ENCODE measurements at regions not wholly inside any gene's neighbourhood (a gene's known extent, or its start where the extent isn't known, plus 50 kb on each side); places are given as distances from the start of the nearest gene placed in this dataset.

DNA sequence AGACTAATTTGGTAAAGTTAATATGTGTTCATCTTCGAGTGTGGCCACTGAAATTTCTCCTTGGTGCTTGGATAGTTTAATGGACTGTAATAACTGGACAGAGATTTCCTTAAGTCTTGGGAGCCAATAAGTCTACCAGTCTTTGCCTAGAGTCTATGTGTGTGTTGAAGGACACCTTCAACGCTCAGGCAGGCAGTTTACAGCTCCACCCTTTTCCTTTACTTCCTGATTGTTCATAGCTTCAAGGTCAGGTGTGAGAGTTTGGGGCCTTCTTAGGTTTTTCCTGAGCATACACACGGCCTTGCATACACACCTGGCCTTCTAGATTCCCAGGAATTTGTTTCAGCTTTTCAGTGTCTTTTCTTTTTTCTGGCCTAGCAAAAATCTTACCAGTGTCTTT lies 355.3 kb upstream of the AMOT start:
- TF ChIP-seq, protein P1, sequence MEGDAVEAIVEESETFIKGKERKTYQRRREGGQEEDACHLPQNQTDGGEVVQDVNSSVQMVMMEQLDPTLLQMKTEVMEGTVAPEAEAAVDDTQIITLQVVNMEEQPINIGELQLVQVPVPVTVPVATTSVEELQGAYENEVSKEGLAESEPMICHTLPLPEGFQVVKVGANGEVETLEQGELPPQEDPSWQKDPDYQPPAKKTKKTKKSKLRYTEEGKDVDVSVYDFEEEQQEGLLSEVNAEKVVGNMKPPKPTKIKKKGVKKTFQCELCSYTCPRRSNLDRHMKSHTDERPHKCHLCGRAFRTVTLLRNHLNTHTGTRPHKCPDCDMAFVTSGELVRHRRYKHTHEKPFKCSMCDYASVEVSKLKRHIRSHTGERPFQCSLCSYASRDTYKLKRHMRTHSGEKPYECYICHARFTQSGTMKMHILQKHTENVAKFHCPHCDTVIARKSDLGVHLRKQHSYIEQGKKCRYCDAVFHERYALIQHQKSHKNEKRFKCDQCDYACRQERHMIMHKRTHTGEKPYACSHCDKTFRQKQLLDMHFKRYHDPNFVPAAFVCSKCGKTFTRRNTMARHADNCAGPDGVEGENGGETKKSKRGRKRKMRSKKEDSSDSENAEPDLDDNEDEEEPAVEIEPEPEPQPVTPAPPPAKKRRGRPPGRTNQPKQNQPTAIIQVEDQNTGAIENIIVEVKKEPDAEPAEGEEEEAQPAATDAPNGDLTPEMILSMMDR (IDR thresholded peaks at IDR 0.05): no peak
- TF ChIP-seq POLR2A (IDR thresholded peaks at IDR 0.05) (no peak), EP300 (IDR thresholded peaks at IDR 0.05) (no peak)

All from tibial nerve (tissue), 4 donors.